Testis (tissue), 2 donors: ENCODE measurements at regions not wholly inside any gene's neighbourhood (a gene's known extent, or its start where the extent isn't known, plus 50 kb on each side); places are given as distances from the start of the nearest gene placed in this dataset.

Experiments used
- POLR2A ChIP-seq: fragments of 450-650 bp; IDR thresholded peaks from one replicate; pipeline ENCODE4 v1.6.1; 2017; ENCODE audit warnings: antibody characterized with exemption, mild to moderate bottlenecking, moderate library complexity
- TF ChIP-seq, protein P1 (sequence below), 3 experiments: fragments of 450-650 bp in 2 of 3; fragments of 200-600 bp in 1 of 3; sonication (generic) in 1 of 3; IDR thresholded peaks; one replicate each; pipeline ENCODE4 v1.5.1; 2016 to 2019; ENCODE audit warnings: antibody characterized with exemption in 3 of 3, mild to moderate bottlenecking in 2 of 3, moderate library complexity in 1 of 3

DNA sequence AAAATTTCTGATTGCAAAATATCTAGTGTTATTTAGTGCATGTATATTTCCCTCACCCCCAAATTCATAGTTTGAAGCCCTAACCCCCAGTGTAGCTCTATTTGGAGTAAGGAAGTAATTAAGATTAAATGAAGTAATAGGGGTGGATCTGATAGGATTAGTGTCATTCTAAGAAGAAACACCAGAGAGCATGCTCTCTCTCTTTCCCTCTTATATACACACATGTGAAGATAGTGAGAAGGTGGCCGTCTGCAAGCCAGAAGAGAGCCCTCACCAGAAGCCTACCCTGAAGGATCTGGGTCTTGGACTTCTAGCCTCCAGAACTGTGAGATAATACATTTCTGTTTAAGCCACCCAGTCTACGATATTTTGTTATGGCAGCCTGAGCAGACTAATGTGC lies 120.3 kb downstream of the TMEM30B start:
- TF ChIP-seq, protein P1, sequence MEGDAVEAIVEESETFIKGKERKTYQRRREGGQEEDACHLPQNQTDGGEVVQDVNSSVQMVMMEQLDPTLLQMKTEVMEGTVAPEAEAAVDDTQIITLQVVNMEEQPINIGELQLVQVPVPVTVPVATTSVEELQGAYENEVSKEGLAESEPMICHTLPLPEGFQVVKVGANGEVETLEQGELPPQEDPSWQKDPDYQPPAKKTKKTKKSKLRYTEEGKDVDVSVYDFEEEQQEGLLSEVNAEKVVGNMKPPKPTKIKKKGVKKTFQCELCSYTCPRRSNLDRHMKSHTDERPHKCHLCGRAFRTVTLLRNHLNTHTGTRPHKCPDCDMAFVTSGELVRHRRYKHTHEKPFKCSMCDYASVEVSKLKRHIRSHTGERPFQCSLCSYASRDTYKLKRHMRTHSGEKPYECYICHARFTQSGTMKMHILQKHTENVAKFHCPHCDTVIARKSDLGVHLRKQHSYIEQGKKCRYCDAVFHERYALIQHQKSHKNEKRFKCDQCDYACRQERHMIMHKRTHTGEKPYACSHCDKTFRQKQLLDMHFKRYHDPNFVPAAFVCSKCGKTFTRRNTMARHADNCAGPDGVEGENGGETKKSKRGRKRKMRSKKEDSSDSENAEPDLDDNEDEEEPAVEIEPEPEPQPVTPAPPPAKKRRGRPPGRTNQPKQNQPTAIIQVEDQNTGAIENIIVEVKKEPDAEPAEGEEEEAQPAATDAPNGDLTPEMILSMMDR (IDR thresholded peaks at IDR 0.05) = no peak
- no peak for TF ChIP-seq POLR2A
